ENCODE measurements at regions not wholly inside any gene's neighbourhood (a gene's known extent, or its start where the extent isn't known, plus 50 kb on each side); places are given as distances from the start of the nearest gene placed in this dataset.

GRCh38 chr2:12504443-12504842 lies 212.3 kb upstream of the TRIB2 start:
- no peaks in the 10 kb centered on the region for H3K27me3 ChIP-seq (ENCODE audit: control insufficient read depth in 5 of 5, insufficient read depth in 4 of 5, low read length in 5 of 5)
- H3K36me3 ChIP-seq (ENCODE audit: control insufficient read depth in 5 of 5, insufficient read depth in 5 of 5, low read length in 5 of 5), result no peaks in the 10 kb centered on the region
- H3K9ac ChIP-seq (ENCODE audit: low read length in 5 of 5), result no peak overlapping the region

GRCh38 chr2:12506846-12507245 lies 209.9 kb upstream of the TRIB2 start:
- Histone ChIP-seq H3K9me3 (ENCODE audit: control insufficient read depth in 5 of 5, low read length in 5 of 5) (no peaks in the 10 kb centered on the region), H3K4me3 (ENCODE audit: low read depth in 1 of 5, low read length in 5 of 5) (no peak overlapping the region), H3K9ac (ENCODE audit: low read length in 5 of 5) (no peak overlapping the region), H3K27me3 (ENCODE audit: control insufficient read depth in 5 of 5, insufficient read depth in 4 of 5, low read length in 5 of 5) (no peaks in the 10 kb centered on the region), H3K27ac (ENCODE audit: low read depth, low read length) (no peak overlapping the region), H3K36me3 (ENCODE audit: control insufficient read depth in 5 of 5, insufficient read depth in 5 of 5, low read length in 5 of 5) (no peaks in the 10 kb centered on the region), H3K4me1 (ENCODE audit: control insufficient read depth in 5 of 5, insufficient read depth in 5 of 5, low read length in 5 of 5) (peaks cover 0 to 2% (median 0%) of the 10 kb centered on the region in 5 donors)

More at GRCh38 chr2:12504443-12504842, 212.3 kb upstream of the TRIB2 start:
- Histone ChIP-seq H3K9me3 (ENCODE audit: control insufficient read depth in 5 of 5, low read length in 5 of 5) (no peaks in the 10 kb centered on the region), H3K4me1 (ENCODE audit: control insufficient read depth in 5 of 5, insufficient read depth in 5 of 5, low read length in 5 of 5) (peaks cover 0 to 15% (median 0%) of the 10 kb centered on the region in 5 donors), H3K4me3 (ENCODE audit: low read depth in 1 of 5, low read length in 5 of 5) (no peak overlapping the region), H3K27ac (ENCODE audit: low read depth, low read length) (no peak overlapping the region)

- Histone ChIP-seq H3K27ac (ENCODE audit: low read depth, low read length) (no peak overlapping the region), H3K27me3 (ENCODE audit: control insufficient read depth in 5 of 5, insufficient read depth in 4 of 5, low read length in 5 of 5) (no peaks in the 10 kb centered on the region), H3K9ac (ENCODE audit: low read length in 5 of 5) (no peak overlapping the region), H3K36me3 (ENCODE audit: control insufficient read depth in 5 of 5, insufficient read depth in 5 of 5, low read length in 5 of 5) (no peaks in the 10 kb centered on the region), H3K9me3 (ENCODE audit: control insufficient read depth in 5 of 5, low read length in 5 of 5) (no peaks in the 10 kb centered on the region), H3K4me1 (ENCODE audit: control insufficient read depth in 5 of 5, insufficient read depth in 5 of 5, low read length in 5 of 5) (no peaks in the 10 kb centered on the region), H3K4me3 (ENCODE audit: low read depth in 1 of 5, low read length in 5 of 5) (no peak overlapping the region)
These were observed 209.4 kb upstream of the TRIB2 start for GRCh38 chr2:12507295-12507694.

- Histone ChIP-seq H3K4me3 (ENCODE audit: low read depth in 1 of 5, low read length in 5 of 5) (no peak overlapping the region), H3K4me1 (ENCODE audit: control insufficient read depth in 5 of 5, insufficient read depth in 5 of 5, low read length in 5 of 5) (no peaks in the 10 kb centered on the region), H3K36me3 (ENCODE audit: control insufficient read depth in 5 of 5, insufficient read depth in 5 of 5, low read length in 5 of 5) (no peaks in the 10 kb centered on the region)
These were observed 206.7 kb upstream of the TRIB2 start for GRCh38 chr2:12510070-12510469.

GRCh38 chr2:12513339-12513738 lies 203.4 kb upstream of the TRIB2 start:
- H3K27ac ChIP-seq (ENCODE audit: low read depth, low read length), result no peak overlapping the region
- no peaks in the 10 kb centered on the region for H3K36me3 ChIP-seq (ENCODE audit: control insufficient read depth in 5 of 5, insufficient read depth in 5 of 5, low read length in 5 of 5)
- H3K9ac ChIP-seq (ENCODE audit: low read length in 5 of 5), result no peak overlapping the region
- no peaks in the 10 kb centered on the region for H3K27me3 ChIP-seq (ENCODE audit: control insufficient read depth in 5 of 5, insufficient read depth in 4 of 5, low read length in 5 of 5)
- no peaks in the 10 kb centered on the region for H3K4me1 ChIP-seq (ENCODE audit: control insufficient read depth in 5 of 5, insufficient read depth in 5 of 5, low read length in 5 of 5)
- no peaks in the 10 kb centered on the region for H3K9me3 ChIP-seq (ENCODE audit: control insufficient read depth in 5 of 5, low read length in 5 of 5)
- no peak overlapping the region for H3K4me3 ChIP-seq (ENCODE audit: low read depth in 1 of 5, low read length in 5 of 5)

More at GRCh38 chr2:12510070-12510469, 206.7 kb upstream of the TRIB2 start:
- no peak overlapping the region for H3K27ac ChIP-seq (ENCODE audit: low read depth, low read length)
- H3K27me3 ChIP-seq (ENCODE audit: control insufficient read depth in 5 of 5, insufficient read depth in 4 of 5, low read length in 5 of 5), result no peaks in the 10 kb centered on the region
- H3K9ac ChIP-seq (ENCODE audit: low read length in 5 of 5), result no peak overlapping the region
- H3K9me3 ChIP-seq (ENCODE audit: control insufficient read depth in 5 of 5, low read length in 5 of 5), result no peaks in the 10 kb centered on the region

GRCh38 chr2:12514168-12514567 lies 202.6 kb upstream of the TRIB2 start:
- no peak overlapping the region for H3K27ac ChIP-seq (ENCODE audit: low read depth, low read length)
- no peaks in the 10 kb centered on the region for H3K36me3 ChIP-seq (ENCODE audit: control insufficient read depth in 5 of 5, insufficient read depth in 5 of 5, low read length in 5 of 5)
- H3K27me3 ChIP-seq (ENCODE audit: control insufficient read depth in 5 of 5, insufficient read depth in 4 of 5, low read length in 5 of 5), result no peaks in the 10 kb centered on the region
- no peak overlapping the region for H3K9ac ChIP-seq (ENCODE audit: low read length in 5 of 5)
- no peak overlapping the region for H3K4me3 ChIP-seq (ENCODE audit: low read depth in 1 of 5, low read length in 5 of 5)
- no peaks in the 10 kb centered on the region for H3K4me1 ChIP-seq (ENCODE audit: control insufficient read depth in 5 of 5, insufficient read depth in 5 of 5, low read length in 5 of 5)
- no peaks in the 10 kb centered on the region for H3K9me3 ChIP-seq (ENCODE audit: control insufficient read depth in 5 of 5, low read length in 5 of 5)

GRCh38 chr2:12514631-12515437 lies 201.9 kb upstream of the TRIB2 start:
- no peaks in the 10 kb centered on the region for H3K27me3 ChIP-seq (ENCODE audit: control insufficient read depth in 5 of 5, insufficient read depth in 4 of 5, low read length in 5 of 5)
- H3K4me3 ChIP-seq (ENCODE audit: low read depth in 1 of 5, low read length in 5 of 5), result no peak overlapping the region
- no peaks in the 10 kb centered on the region for H3K9me3 ChIP-seq (ENCODE audit: control insufficient read depth in 5 of 5, low read length in 5 of 5)
- no peaks in the 10 kb centered on the region for H3K36me3 ChIP-seq (ENCODE audit: control insufficient read depth in 5 of 5, insufficient read depth in 5 of 5, low read length in 5 of 5)
- H3K27ac ChIP-seq (ENCODE audit: low read depth, low read length), result no peak overlapping the region
- no peaks in the 10 kb centered on the region for H3K4me1 ChIP-seq (ENCODE audit: control insufficient read depth in 5 of 5, insufficient read depth in 5 of 5, low read length in 5 of 5)
- no peak overlapping the region for H3K9ac ChIP-seq (ENCODE audit: low read length in 5 of 5)

- H3K9ac ChIP-seq (ENCODE audit: low read length in 5 of 5), result no peak overlapping the region
- no peak overlapping the region for H3K27ac ChIP-seq (ENCODE audit: low read depth, low read length)
These were observed 200.9 kb upstream of the TRIB2 start for GRCh38 chr2:12515871-12516270.

GRCh38 chr2:12533337-12534005 lies 183.3 kb upstream of the TRIB2 start:
- H3K36me3 ChIP-seq (ENCODE audit: control insufficient read depth in 5 of 5, insufficient read depth in 5 of 5, low read length in 5 of 5), result no peaks in the 10 kb centered on the region
- no peaks in the 10 kb centered on the region for H3K9me3 ChIP-seq (ENCODE audit: control insufficient read depth in 5 of 5, low read length in 5 of 5)
- H3K4me1 ChIP-seq (ENCODE audit: control insufficient read depth in 5 of 5, insufficient read depth in 5 of 5, low read length in 5 of 5), result peaks cover 0 to 2% (median 0%) of the 10 kb centered on the region in 5 donors
- no peak overlapping the region for H3K4me3 ChIP-seq (ENCODE audit: low read depth in 1 of 5, low read length in 5 of 5)
- no peak overlapping the region for H3K27ac ChIP-seq (ENCODE audit: low read depth, low read length)
- no peaks in the 10 kb centered on the region for H3K27me3 ChIP-seq (ENCODE audit: control insufficient read depth in 5 of 5, insufficient read depth in 4 of 5, low read length in 5 of 5)
- no peak overlapping the region for H3K9ac ChIP-seq (ENCODE audit: low read length in 5 of 5)

More at GRCh38 chr2:12515871-12516270, 200.9 kb upstream of the TRIB2 start:
- no peaks in the 10 kb centered on the region for H3K9me3 ChIP-seq (ENCODE audit: control insufficient read depth in 5 of 5, low read length in 5 of 5)
- no peaks in the 10 kb centered on the region for H3K27me3 ChIP-seq (ENCODE audit: control insufficient read depth in 5 of 5, insufficient read depth in 4 of 5, low read length in 5 of 5)
- no peaks in the 10 kb centered on the region for H3K4me1 ChIP-seq (ENCODE audit: control insufficient read depth in 5 of 5, insufficient read depth in 5 of 5, low read length in 5 of 5)
- H3K36me3 ChIP-seq (ENCODE audit: control insufficient read depth in 5 of 5, insufficient read depth in 5 of 5, low read length in 5 of 5), result no peaks in the 10 kb centered on the region
- no peak overlapping the region for H3K4me3 ChIP-seq (ENCODE audit: low read depth in 1 of 5, low read length in 5 of 5)

GRCh38 chr2:12534646-12535263 lies 182.0 kb upstream of the TRIB2 start:
- H3K4me3 ChIP-seq (ENCODE audit: low read depth in 1 of 5, low read length in 5 of 5), result no peak overlapping the region
- no peaks in the 10 kb centered on the region for H3K36me3 ChIP-seq (ENCODE audit: control insufficient read depth in 5 of 5, insufficient read depth in 5 of 5, low read length in 5 of 5)
- no peaks in the 10 kb centered on the region for H3K27me3 ChIP-seq (ENCODE audit: control insufficient read depth in 5 of 5, insufficient read depth in 4 of 5, low read length in 5 of 5)
- no peak overlapping the region for H3K9ac ChIP-seq (ENCODE audit: low read length in 5 of 5)
- H3K27ac ChIP-seq (ENCODE audit: low read depth, low read length), result no peak overlapping the region
- no peaks in the 10 kb centered on the region for H3K9me3 ChIP-seq (ENCODE audit: control insufficient read depth in 5 of 5, low read length in 5 of 5)
- H3K4me1 ChIP-seq (ENCODE audit: control insufficient read depth in 5 of 5, insufficient read depth in 5 of 5, low read length in 5 of 5), result peaks cover 0 to 2% (median 0%) of the 10 kb centered on the region in 5 donors

Data from subcutaneous abdominal adipose tissue (tissue), 5 donors.